HL-60 (cell line): ENCODE measurements at regions not wholly inside any gene's neighbourhood (a gene's known extent, or its start where the extent isn't known, plus 50 kb on each side); places are given as distances from the start of the nearest gene placed in this dataset.

Experiments used
- DNase-seq, 2 experiments: peaks; one replicate each; pipeline ENCODE4 v3.0.0-alpha.2; 2010 to 2020; ENCODE audit warnings: low read depth in 1 of 2, low spot score in 1 of 2
- H3K27ac ChIP-seq: fragments of 250-450 bp; sonication (Bioruptor Pico); replicated peaks from 2 replicates; pipeline ENCODE4 v1.5.1; 2020; ENCODE audit warnings: mild to moderate bottlenecking, moderate library complexity
- H3K27me3 ChIP-seq: fragments of 250-450 bp; sonication (Bioruptor Pico); 2 replicates; pipeline ENCODE4 v1.5.1; 2021; ENCODE audit warnings: mild to moderate bottlenecking, moderate library complexity; ENCODE audit not compliant: insufficient read depth, poor library complexity, severe bottlenecking
- H3K4me3 ChIP-seq: replicated peaks from 2 replicates; pipeline ENCODE4 v1.5.1; 2011; ENCODE audit warnings: mild to moderate bottlenecking, control low read depth, low read length; ENCODE audit not compliant: insufficient read depth
- GABPA ChIP-seq: IDR thresholded peaks from 2 replicates; pipeline ENCODE4 v1.6.1; 2012; ENCODE audit warnings: low read depth
- POLR2AphosphoS5 ChIP-seq: IDR thresholded peaks from 2 replicates; pipeline ENCODE4 v1.6.1; 2012; ENCODE audit warnings: low read depth
- REST ChIP-seq: IDR thresholded peaks from 2 replicates; pipeline ENCODE4 v1.6.1; 2012; ENCODE audit warnings: low read depth; ENCODE audit not compliant: insufficient replicate concordance
- SPI1 ChIP-seq: IDR thresholded peaks from 2 replicates; pipeline ENCODE4 v1.6.1; 2012; ENCODE audit warnings: low read depth, mild to moderate bottlenecking, borderline replicate concordance
- TF ChIP-seq, protein P1 (sequence below): IDR thresholded peaks from one replicate; pipeline ENCODE4 v1.5.1; 2011; ENCODE audit warnings: low read length, control low read depth, inconsistent platforms; ENCODE audit not compliant: insufficient read depth

DNA sequence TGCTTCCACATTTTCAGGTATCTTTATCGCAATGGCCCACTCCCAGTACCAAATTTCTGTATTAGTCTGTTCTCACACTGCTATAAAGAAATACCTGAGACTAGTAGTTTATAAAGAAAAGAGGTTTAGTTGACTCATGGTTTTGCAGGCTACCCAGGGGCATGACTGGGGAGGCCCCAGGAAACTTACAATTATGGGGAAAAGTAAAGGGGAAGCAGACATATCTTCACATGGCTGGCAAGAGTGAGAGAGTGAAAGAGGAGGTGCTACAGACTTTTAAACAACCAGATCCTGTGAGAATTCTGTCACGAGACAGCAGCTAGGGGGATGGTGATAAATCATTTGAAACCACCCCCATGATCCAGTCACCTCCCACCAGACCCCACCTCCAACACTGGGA, 238.2 kb upstream of the DMAC1 start:
- no peak overlapping the region for H3K27ac ChIP-seq
- TF ChIP-seq POLR2AphosphoS5 (no peak), GABPA (no peak), REST (no peak), SPI1 (no peak)
- TF ChIP-seq, protein P1, sequence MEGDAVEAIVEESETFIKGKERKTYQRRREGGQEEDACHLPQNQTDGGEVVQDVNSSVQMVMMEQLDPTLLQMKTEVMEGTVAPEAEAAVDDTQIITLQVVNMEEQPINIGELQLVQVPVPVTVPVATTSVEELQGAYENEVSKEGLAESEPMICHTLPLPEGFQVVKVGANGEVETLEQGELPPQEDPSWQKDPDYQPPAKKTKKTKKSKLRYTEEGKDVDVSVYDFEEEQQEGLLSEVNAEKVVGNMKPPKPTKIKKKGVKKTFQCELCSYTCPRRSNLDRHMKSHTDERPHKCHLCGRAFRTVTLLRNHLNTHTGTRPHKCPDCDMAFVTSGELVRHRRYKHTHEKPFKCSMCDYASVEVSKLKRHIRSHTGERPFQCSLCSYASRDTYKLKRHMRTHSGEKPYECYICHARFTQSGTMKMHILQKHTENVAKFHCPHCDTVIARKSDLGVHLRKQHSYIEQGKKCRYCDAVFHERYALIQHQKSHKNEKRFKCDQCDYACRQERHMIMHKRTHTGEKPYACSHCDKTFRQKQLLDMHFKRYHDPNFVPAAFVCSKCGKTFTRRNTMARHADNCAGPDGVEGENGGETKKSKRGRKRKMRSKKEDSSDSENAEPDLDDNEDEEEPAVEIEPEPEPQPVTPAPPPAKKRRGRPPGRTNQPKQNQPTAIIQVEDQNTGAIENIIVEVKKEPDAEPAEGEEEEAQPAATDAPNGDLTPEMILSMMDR, result no peak
- no peak for DNase-seq

DNA sequence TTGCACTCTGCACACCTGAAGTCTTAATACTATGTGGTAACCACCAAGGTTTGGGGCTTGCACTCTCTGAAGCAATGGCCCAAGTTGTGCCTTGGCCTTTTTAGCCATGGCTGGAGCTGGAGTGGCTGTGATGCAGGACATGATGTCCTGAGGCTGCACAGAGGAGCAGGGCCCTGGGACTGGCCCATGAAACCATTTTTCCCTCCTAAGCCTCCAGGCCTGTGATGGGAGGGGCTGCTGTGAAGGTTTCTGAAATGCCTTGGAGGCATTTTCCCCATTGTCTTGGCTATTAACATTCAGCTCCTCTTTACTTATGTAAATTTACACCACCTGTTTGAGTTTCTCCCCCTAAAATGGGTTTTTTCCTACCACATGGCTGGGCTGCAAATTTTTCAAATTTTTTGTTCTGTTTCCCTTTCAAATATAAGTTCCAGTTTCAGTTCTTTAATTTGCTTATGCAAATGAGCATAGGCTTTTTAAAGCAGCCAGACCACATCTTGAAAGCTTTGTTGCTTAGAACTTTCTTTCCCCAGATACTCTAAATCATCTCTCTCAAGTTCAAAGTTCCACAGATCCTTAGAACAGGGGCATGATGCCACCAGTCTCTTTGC, 237.4 kb upstream of the DMAC1 start:
- H3K4me3 ChIP-seq, result no peak overlapping the region
- DNase-seq, result no peak
- TF ChIP-seq POLR2AphosphoS5, result no peak
- H3K27me3 ChIP-seq, result no peaks in the 10 kb centered on the region
- H3K27ac ChIP-seq, result no peak overlapping the region

More for the DNA sequence above, 238.2 kb upstream of the DMAC1 start:
- Histone ChIP-seq H3K27me3 (no peaks in the 10 kb centered on the region), H3K4me3 (no peak overlapping the region)

DNA sequence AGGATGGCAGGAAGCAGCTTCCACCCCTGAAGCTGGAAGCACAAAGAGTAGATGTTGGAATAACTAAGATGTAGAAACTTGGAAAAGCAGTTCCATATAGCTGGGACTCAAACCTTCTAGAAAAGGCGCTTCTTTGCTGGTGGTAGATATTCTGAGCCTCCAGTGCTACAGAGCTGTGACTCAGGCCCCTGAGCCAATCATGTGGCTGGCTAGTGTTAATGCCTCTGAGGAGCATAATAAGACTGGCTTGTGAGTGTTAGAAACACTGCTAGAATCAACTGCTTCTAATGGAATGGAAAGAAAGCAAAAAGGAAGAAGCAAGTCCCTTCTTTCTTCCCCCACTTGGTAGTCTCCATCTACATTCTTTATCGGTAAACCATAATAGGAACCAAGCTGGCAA, 234.2 kb upstream of the DMAC1 start:
- H3K27ac ChIP-seq, result no peak overlapping the region
- DNase-seq, result no peak
- no peak overlapping the region for H3K4me3 ChIP-seq
- H3K27me3 ChIP-seq, result no peaks in the 10 kb centered on the region
- TF ChIP-seq, protein P1, result no peak
- TF ChIP-seq GABPA, result no peak
- TF ChIP-seq POLR2AphosphoS5, result no peak
- no peak for TF ChIP-seq REST
- TF ChIP-seq SPI1, result no peak

DNA sequence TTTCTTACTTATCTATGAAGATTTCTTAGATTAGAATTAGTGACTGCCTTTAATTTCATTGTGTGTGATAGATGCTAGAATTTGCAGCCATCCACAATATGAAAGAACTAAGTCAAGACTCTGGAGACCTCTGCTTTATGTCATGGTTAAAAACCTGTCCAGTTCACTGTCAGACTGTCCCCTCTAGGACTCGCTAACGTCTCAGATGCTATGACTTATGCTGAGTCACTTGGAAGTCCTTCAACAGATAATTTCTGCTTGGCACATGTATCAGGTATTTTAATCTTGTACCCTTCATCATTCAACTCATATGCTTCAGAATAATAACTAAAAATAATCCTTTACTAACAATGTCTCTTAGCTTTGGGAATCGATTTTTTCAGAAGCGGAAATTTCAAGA, 230.5 kb upstream of the DMAC1 start:
- H3K4me3 ChIP-seq, result no peak overlapping the region
- H3K27ac ChIP-seq, result no peak overlapping the region
- DNase-seq, result no peak
- H3K27me3 ChIP-seq, result no peaks in the 10 kb centered on the region
- TF ChIP-seq SPI1 (no peak), POLR2AphosphoS5 (no peak), GABPA (no peak), REST (no peak)
- TF ChIP-seq, protein P1, result no peak
